ENCODE measurements at regions not wholly inside any gene's neighbourhood (a gene's known extent, or its start where the extent isn't known, plus 50 kb on each side); places are given as distances from the start of the nearest gene placed in this dataset.

DNA sequence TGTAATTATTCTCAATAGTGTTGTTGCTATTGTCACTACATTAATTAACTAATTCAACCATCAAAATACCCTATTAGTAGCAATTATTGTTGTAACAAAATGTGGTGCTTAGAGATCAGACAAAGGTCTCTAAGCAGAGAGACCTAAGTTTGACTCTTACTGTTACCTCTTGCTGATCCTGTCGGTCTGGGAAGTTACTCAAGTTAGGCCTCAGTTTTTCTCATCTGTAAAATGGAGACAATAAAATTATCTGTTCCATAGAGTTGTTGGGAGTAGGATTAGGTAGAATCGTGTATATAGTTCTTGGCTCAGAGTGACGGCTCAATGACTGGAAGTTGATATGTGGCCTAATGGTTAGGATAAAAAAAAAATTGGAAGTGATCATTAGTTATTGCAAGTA lies 69.8 kb upstream of the ARL8B start:
- TF ChIP-seq, protein P1, sequence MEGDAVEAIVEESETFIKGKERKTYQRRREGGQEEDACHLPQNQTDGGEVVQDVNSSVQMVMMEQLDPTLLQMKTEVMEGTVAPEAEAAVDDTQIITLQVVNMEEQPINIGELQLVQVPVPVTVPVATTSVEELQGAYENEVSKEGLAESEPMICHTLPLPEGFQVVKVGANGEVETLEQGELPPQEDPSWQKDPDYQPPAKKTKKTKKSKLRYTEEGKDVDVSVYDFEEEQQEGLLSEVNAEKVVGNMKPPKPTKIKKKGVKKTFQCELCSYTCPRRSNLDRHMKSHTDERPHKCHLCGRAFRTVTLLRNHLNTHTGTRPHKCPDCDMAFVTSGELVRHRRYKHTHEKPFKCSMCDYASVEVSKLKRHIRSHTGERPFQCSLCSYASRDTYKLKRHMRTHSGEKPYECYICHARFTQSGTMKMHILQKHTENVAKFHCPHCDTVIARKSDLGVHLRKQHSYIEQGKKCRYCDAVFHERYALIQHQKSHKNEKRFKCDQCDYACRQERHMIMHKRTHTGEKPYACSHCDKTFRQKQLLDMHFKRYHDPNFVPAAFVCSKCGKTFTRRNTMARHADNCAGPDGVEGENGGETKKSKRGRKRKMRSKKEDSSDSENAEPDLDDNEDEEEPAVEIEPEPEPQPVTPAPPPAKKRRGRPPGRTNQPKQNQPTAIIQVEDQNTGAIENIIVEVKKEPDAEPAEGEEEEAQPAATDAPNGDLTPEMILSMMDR (IDR thresholded peaks at IDR 0.05; ENCODE audit: borderline replicate concordance, extremely low read depth, low read length, poor library complexity, severe bottlenecking): no peak
- TF ChIP-seq EZH2 (IDR thresholded peaks at IDR 0.05; ENCODE audit: borderline replicate concordance, low read depth, low read length, severe bottlenecking): no peak
